Peyer's patch (tissue), 4 donors: ENCODE measurements at regions not wholly inside any gene's neighbourhood (a gene's known extent, or its start where the extent isn't known, plus 50 kb on each side); places are given as distances from the start of the nearest gene placed in this dataset.

Experiments
- POLR2A ChIP-seq, 2 donors: fragments of 450-650 bp; IDR thresholded peaks; one replicate each; pipeline ENCODE4 v1.5.1; 2017; ENCODE audit warnings: antibody characterized with exemption in 2 of 2, mild to moderate bottlenecking in 2 of 2, moderate library complexity in 2 of 2
- TF ChIP-seq, protein P1 (sequence below), 6 experiments: fragments of 450-650 bp in 4 of 6; fragments of 200-600 bp in 2 of 6; sonication (generic) in 1 of 6; IDR thresholded peaks; one replicate each; pipeline ENCODE4 v1.5.1; 2017 to 2019; ENCODE audit warnings: antibody characterized with exemption in 6 of 6, mild to moderate bottlenecking in 3 of 6, moderate library complexity in 1 of 6

DNA sequence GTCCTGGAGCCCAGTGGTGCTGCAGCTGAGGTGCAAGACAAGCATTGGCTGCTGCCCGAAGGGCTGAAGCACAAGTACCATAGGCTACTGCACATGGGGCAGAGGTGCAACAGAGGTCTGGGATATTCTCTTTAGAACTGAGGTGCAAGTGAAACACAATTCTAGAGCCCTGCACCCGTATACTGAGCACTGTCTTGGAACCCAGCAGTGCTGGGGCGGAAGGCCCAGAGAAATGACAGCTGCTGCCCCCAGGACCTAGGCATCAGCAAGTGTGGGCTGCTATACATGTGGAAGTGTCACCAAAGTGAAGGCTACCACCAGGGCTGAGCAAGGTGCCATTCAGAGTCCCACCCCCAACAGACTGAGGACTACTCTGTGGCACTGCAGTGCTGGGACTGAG lies 393.6 kb upstream of the STEAP1 start:
- TF ChIP-seq, protein P1, sequence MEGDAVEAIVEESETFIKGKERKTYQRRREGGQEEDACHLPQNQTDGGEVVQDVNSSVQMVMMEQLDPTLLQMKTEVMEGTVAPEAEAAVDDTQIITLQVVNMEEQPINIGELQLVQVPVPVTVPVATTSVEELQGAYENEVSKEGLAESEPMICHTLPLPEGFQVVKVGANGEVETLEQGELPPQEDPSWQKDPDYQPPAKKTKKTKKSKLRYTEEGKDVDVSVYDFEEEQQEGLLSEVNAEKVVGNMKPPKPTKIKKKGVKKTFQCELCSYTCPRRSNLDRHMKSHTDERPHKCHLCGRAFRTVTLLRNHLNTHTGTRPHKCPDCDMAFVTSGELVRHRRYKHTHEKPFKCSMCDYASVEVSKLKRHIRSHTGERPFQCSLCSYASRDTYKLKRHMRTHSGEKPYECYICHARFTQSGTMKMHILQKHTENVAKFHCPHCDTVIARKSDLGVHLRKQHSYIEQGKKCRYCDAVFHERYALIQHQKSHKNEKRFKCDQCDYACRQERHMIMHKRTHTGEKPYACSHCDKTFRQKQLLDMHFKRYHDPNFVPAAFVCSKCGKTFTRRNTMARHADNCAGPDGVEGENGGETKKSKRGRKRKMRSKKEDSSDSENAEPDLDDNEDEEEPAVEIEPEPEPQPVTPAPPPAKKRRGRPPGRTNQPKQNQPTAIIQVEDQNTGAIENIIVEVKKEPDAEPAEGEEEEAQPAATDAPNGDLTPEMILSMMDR (IDR thresholded peaks at IDR 0.05), result no peak
- no peak for TF ChIP-seq POLR2A (IDR thresholded peaks at IDR 0.05)
